Epithelial cell of esophagus (primary cell): ENCODE measurements at regions not wholly inside any gene's neighbourhood (a gene's known extent, or its start where the extent isn't known, plus 50 kb on each side); places are given as distances from the start of the nearest gene placed in this dataset.

ENCODE experiments used
- DNase-seq: peaks from one replicate; pipeline ENCODE4 v3.0.0; 2010; ENCODE audit warnings: low read depth
- H3K4me3 ChIP-seq: 2 replicates; pipeline ENCODE4 v1.5.1; 2011; ENCODE audit warnings: mild to moderate bottlenecking, low read length, control low read depth
- TF ChIP-seq, protein P1 (sequence below): IDR thresholded peaks from 2 replicates; pipeline ENCODE4 v1.5.1; 2011; ENCODE audit warnings: low read depth, mild to moderate bottlenecking, low read length, control low read depth, inconsistent platforms; ENCODE audit not compliant: insufficient read depth; ENCODE audit errors: missing control alignments

DNA sequence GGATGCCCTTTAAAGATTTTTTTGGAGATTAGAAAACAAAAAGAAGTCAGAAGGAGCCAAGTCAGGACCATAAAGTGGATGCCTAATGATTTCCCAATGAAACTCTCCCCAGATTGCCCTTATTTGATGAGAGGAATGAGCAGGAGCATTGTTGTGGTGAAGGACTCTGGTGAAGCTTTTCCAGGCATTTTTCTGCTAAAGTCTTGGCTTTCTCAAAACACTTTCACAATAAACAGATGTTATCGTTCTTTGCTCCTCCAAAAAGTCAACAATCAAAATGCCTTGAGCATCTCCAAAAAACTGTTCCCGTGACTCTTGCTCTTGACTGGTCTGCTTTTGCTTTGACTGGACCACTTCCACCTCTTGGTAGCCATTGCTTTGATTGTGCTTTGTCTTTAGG lies 121.8 kb downstream of the CAAP1 start:
- TF ChIP-seq, protein P1, sequence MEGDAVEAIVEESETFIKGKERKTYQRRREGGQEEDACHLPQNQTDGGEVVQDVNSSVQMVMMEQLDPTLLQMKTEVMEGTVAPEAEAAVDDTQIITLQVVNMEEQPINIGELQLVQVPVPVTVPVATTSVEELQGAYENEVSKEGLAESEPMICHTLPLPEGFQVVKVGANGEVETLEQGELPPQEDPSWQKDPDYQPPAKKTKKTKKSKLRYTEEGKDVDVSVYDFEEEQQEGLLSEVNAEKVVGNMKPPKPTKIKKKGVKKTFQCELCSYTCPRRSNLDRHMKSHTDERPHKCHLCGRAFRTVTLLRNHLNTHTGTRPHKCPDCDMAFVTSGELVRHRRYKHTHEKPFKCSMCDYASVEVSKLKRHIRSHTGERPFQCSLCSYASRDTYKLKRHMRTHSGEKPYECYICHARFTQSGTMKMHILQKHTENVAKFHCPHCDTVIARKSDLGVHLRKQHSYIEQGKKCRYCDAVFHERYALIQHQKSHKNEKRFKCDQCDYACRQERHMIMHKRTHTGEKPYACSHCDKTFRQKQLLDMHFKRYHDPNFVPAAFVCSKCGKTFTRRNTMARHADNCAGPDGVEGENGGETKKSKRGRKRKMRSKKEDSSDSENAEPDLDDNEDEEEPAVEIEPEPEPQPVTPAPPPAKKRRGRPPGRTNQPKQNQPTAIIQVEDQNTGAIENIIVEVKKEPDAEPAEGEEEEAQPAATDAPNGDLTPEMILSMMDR, result no peak

DNA sequence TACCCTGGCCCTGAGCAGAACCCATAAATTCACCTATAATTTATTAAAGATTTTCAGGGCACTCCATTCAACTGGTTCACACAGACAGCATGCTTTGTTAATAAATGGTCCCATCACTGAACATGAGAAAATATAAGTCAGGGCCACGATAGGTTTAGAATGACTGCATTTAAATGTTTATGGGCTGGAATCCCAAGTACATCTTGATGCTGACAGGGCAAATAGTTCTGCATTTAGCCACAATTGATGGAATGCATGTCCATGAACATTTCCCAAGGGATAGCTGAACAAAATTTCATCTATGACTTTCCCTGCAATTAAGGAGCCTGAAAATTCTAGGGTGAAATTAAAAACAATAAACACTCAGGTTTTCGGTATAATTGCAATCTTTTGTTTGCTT lies 124.5 kb downstream of the CAAP1 start:
- no peak for DNase-seq
- TF ChIP-seq, protein P1, result no peak
- H3K4me3 ChIP-seq, result no peak overlapping the region

More for the DNA sequence above, 121.8 kb downstream of the CAAP1 start:
- no peak for DNase-seq
- H3K4me3 ChIP-seq, result no peak overlapping the region

DNA sequence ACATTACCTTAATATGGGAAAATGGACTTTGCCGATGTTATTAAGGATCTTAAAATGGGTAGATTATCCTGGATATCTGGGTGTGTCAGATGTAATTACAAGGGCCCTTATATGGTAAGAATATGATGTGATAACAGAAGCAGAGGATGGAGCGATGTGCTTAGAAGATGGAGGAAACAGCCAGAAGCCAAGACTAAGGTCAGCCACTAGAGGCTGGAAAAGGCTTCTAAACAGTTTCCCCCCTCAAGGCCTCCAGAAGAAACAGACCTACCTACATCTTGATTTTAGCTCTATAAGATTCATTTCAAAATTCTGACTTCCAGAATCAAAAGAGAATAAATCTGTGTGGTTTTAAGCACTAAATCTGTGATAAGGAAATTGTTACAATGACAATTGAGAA lies 131.9 kb downstream of the CAAP1 start:
- no peak for DNase-seq
- TF ChIP-seq, protein P1, result no peak
- no peak overlapping the region for H3K4me3 ChIP-seq

DNA sequence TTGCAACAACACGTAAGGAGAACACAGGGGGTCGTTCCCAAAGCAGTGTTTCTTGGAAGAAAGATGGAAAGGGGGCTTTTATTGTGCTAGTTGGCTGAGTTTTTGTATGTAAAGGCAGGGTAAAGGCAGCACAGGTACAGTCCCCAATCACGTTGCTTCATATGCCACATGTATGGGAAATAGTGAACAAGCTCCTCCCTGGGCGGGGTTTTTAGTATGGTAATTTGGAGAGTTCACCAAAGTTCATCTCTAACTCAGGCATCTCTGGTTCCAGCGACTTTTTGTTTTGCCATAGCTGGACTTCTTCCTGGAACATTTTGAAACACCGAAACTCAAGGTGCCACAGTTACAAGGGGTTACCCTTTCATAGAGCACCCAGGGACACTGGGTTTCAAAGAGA lies 133.9 kb downstream of the CAAP1 start:
- DNase-seq, result no peak
- TF ChIP-seq, protein P1, result no peak
- H3K4me3 ChIP-seq, result no peak overlapping the region

DNA sequence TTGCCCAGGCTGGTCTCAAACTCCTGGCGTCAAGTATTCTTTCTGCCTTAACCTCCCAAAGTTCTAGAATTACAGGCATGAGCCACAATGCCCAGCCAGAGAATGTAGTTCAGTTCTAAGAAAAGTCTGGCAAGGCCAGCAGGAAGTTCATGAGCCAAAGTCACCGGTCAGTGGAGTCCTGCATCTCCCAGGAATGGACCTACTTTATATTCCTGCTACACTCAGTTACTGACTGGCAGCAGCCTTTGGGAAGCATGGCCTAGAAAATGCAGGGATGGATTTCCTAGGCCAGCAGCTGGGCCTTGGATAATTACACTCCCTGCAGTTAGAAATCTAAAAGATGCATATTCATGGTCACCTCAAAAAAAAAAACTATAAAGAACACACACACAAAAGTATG lies 135.7 kb downstream of the CAAP1 start:
- H3K4me3 ChIP-seq, result no peak overlapping the region
- TF ChIP-seq, protein P1, result no peak
- DNase-seq, result no peak

DNA sequence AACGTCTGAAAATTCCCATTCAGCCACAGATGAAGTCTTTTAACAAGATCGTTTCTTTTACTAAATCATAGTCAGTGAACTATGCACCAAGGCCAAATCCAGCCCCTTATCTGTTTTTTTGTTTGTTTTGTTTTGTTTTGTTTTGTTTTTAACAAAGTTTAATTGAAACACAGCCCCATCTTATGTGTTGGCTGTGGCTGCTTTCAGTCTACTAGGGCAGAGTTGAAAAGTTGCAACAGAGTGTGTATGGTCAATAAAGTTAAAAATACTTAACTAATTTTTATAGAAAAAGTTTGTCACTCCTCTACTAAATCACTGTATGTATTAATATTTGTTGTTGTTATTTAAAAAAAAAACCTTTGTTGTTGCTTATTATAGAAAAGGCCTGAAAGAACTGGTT lies 137.1 kb downstream of the CAAP1 start:
- no peak overlapping the region for H3K4me3 ChIP-seq
- TF ChIP-seq, protein P1, result no peak
- DNase-seq, result no peak

DNA sequence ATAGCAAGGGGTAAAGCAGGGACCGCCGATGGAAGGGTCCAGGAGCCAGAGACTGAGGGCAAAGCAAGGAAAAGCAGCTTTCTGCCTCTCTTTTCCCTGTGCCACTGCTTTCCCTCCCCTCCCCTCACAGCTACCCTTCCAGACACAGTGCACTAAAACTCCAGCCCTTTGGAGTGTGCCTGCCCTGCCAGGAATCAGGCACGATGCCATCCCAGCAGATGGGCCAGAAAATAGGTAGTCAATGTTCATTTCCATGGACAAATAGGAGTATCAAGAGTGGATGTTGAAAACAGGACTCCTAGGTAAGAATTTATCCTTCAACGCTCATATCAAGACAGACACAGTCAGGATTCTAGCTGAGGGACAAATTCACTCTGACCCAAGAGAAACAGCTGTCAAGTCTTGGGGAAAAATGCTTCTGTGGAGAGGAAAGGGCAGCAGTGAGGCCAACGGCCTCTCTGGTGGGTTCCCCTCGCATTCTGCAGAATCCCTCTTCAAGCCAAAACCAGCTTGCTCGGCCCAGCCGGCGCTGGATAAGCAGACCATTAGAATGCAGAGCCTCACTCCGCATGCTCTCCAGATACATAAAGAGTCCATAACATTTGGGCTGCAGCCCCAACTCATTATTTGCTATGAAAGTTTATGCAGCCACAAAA lies 138.0 kb downstream of the CAAP1 start:
- no peak for DNase-seq
- no peak overlapping the region for H3K4me3 ChIP-seq
- TF ChIP-seq, protein P1, result no peak
